ENCODE measurements at regions not wholly inside any gene's neighbourhood (a gene's known extent, or its start where the extent isn't known, plus 50 kb on each side); places are given as distances from the start of the nearest gene placed in this dataset.

DNA sequence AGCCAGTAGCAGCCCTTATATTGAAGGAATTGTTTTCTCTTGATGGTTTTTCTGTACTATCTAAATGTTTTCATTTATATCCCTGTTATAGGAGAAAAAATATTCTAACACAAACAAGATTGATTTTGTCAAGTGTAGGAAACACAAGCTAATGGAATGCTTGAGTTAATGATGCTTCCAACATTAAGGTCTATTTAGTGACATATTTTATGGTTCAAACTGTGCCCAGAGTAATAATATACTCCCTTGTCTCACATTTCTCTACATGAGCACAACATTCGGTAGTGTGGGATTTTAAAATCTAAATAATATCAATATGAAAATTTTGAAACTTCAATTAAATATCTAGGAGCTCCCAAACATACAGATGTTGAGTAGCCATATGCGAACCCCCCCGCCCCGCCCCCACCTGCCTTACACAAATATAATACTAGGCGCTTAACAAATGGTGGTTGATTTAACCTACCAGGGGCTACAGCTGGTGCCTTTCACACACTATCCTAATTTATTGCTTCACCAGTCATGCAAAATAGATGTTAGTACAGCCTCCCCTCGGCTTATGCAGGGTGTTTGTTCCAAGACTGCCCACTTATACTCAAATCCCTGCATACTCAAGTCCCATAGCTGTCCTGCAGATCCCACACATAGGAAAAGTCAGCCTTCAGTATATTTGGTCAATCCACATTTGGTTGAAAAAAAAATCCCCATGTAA is 124.1 kb upstream of the ACO1 start:
- DNase-seq (ENCODE audit: low spot score) (no peak), FAIRE-seq (no peak)

DNA sequence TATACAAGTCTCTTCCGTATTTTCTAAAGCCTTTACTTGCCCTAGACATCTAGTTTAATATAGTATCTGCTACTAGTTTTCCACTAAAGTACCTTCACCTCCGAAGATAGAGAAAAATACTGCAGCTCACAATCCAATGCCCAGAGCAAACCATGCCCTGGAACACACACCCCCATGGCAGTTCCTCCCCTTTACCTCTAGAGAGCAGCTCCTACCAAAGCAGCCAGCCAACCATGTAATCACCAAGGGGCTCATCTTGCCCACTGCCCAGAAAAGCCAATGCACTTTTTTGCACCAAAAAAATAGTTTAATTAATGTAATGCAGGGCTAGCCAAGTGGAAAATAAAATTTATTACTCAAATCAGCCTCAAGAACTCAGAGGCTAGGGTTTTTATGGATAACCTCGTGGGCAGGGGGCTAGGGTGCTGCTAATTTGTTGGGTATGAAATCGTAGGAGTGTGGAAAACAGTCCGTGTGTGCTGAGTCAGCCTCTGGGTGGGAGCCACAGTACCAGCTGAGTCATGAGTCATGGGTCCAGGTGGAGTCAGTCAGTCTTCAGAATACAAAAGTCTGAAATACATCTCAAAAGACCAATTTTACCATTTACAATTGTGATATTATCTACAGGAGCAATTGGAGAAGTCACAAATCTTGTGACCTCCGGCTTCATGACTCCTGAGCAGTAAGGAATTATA is 120.1 kb upstream of the ACO1 start:
- peak; percentile 37 for DNase-seq (ENCODE audit: low spot score)
- FAIRE-seq = peak; percentile 48

DNA sequence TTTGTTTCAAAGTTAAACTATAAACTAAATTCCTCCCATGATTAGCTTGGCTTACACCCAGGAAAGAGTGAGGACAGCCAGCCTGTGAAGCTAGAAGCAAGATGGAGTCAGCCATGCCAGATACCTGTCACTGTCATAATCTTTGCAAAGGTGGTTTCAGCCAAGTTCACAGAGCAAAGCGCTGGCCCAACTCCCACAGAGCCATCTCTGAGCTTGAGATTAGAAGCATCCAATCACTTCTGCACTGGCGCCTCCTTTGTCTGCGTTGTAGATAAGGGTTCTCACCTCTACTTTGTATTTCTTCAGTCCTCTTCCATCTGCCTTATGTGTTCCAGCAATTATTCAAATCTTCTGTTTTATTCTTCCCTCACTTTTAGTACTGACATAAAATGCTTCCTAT is 119.4 kb upstream of the ACO1 start:
- DNase-seq (ENCODE audit: low spot score) (no peak), FAIRE-seq (no peak)

DNA sequence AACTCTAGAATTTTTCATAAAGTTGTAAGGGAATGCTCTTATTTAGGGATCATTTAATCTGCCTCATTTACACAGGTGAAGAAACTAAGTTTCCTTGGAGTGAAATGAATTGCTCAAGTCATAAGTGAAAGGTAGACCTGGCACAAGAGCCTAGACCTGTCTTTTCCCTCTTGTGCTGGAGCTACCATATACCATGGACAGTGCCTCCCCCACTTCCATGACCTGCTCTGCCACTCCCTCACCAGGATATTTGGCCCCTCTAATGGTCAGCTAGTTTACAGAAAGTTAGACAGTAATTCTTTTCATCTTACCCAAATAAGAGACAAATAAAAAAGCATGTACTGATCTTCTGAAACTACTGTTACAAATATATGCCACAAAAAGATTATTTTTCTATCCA is 105.5 kb upstream of the ACO1 start:
- DNase-seq (ENCODE audit: low spot score) (no peak), FAIRE-seq (no peak)

DNA sequence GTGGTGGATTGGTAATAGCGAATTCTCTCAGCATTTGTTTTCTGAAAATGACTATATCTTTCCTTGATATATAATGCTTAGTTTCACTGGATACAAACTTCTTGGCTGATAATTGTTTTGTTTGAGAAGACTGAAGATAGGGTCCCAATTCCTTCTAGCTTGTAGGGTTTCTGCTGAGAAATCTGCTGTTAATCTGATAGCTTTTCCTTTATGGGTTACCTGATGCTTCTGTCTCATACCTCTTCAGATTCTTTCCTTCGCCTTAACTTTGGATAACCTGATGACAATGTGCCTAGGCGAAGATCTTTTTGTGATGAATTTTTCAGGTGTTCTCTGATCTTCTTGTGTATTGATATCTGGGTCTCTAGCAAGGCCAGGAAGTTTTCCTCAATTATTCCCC is 94.7 kb upstream of the ACO1 start:
- FAIRE-seq (no peak), DNase-seq (ENCODE audit: low spot score) (no peak)

DNA sequence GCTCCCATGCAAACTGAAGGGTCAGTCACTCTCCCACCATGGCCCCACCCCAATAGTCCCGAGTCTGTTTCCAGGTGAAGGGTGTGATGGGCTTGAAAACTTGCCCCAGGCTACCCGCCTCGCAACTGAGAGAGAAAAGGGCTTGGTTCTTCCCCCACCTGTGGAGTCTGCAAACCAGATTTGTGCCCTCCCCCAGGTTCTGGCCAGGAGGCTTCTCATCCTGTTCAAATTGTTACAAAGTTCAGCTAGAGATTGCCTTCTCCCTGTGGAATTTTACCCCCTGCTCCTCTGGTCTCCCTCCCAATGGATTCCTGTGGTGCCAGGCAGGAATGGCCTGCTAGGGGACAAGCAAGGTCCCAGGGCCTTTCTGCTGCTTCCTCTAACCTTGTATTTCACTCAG is 93.1 kb upstream of the ACO1 start:
- DNase-seq (ENCODE audit: low spot score) = no peak
- FAIRE-seq = no peak

DNA sequence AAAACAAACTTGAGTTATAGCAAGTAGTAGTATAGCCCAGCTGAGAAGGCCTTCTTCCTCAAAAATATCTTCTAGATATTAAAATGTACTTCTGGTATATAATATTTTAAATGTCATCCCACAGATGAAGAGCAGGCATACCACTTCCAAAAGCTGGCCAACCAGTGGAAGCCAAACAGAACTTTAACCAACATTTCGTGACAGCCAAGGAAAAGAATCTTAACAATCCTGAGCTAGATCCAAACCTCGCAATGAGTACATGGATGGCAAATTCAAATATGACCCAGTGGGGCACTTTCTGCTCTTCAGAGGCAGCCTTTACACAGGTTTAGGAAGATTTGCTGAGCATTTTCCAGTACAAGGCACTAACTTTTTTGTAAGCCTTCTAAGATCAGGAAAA is 91.8 kb upstream of the ACO1 start:
- no peak for DNase-seq (ENCODE audit: low spot score)
- no peak for FAIRE-seq

DNA sequence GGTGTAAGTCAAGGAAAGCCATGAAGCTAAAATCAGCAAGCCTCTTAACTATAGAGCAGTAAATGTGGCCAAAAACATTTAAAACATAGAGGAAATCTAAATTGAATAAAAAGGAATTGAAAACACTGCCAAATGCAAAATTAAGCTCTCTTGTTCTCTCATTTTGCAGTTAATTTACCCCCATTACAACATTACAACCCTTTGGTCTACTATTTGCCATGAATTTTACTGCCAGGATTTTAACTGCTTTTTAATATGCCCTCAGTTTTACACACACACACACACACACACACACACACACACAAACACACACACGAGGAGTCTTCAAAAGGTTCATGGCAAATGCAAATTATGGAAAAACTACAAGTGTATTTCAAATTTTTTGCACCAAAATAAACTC is 91.4 kb upstream of the ACO1 start:
- FAIRE-seq (no peak), DNase-seq (ENCODE audit: low spot score) (no peak)

DNA sequence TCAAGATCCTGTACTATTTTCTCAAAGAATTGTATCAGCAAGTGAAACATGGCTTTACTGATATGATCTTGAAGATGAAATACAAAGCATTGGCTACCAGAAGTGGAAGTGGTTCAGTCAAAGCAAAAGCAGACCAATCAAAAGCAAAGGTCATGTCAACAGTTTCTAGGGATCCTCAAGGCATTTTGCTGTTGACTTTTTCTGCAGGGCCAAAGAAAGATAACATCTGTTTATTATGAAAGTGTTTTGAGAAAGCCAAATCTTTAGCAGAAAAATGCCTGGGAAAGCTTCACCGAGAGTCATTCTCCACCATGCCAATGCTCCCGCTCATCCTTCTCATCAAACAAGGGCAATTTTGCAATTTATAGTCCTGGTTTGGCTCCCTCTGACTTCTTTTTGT is 90.3 kb upstream of the ACO1 start:
- no peak for FAIRE-seq

DNA sequence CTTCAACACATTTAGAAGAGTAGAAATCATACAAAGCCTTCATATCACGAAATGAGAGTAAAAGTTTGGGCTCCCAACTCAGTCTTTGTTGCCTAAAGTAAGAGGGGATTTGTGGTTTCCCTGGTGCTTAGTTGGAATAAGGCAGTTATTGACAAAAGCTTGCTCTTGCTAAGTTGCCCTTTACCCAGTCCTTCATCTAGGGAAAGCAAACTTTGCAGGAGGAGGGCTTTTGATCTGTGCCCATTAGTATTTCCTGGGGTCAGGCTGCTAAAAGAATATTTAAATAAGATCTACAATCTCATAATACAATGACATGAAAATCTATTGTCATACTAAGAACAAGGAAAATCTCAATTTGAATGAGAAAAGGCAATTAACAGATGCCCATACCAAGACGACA is 84.1 kb upstream of the ACO1 start:
- no peak for DNase-seq (ENCODE audit: low spot score)
- FAIRE-seq = no peak

More for the DNA sequence above, 90.3 kb upstream of the ACO1 start:
- no peak for DNase-seq (ENCODE audit: low spot score)

DNA sequence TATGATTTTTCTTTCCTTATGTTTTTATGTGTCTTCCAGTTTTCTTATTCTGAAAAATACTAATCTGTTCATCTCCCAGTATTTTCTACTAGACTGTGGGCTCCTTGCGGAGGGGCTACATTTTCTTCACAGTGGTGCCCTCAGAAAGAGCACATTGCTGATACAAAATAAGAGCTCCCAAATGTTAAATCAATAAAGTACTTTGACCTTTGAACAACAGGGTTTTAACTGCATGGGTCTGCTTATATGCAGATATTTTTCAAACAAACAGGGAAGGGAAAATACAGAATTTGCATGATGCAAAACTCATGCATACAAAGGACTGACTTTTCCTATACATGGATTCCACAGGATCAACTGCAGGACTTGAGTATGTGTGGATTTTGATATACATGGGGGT is 79.9 kb upstream of the ACO1 start:
- DNase-seq (ENCODE audit: low spot score) = no peak
- no peak for FAIRE-seq

DNA sequence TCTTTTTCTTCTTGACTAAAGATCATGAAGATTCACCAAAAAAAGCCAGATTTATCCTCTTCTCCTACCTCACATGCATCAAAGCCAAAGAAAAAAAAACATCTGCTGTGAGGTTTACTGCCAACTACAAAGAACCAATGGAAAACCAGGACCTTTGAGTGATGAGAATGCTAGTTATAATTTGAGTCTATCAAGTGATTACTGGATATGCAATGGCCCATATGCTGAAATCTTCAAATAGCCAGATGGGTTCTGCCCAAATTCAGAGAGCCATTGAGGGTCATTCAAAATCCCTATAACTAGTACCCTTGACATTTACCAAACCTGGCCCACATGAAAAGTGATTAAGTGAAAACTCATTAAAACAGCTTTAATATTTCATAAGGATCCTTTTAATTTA is 78.4 kb upstream of the ACO1 start:
- no peak for FAIRE-seq
- no peak for DNase-seq (ENCODE audit: low spot score)

DNA sequence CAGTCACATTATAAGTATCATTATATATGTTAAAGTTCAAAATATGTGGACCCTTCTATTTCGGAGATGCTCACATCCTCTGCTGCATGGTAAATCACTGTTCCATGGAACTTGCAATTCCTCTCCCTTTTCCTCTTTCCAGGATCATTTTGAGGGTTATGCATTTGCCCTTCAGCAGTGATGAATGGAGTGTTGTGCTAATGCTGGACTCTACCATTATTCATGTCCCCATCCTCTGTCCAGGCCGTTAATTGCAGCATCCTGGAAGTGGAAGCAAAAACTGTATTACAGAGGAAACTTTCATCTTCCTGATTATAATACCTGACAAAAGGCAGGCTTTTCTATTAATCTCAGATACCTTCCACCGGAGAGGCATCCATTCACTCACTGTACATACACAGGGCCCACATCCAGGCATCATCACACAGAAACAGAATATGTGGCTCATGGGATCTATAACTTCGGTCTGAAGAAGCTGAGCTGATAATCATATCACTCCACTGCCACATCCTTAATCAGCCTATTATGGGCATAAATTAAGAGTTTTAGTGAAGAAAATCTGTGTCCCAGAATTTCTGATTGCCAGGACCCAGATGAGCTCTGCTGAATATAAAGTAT is 65.0 kb upstream of the ACO1 start:
- no peak for FAIRE-seq

DNA sequence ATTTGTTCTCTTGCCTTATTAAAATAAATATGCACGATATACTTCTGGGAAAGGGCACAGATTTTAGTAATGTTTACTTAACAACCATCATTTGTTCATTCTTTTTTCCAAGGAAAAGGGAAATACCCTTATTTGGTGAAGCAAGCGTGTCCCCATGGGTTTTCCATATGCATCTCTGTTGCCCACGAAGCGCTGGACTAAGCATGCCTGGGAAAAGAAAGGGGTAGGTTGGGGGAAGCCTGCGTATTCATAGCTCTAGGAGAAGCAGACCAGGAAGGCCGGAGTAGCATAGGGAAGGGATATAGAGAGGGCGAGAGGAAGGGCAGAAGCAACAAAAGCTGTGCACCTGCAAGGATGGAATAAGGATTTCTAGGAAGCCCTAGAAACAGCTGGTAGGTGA is 61.8 kb upstream of the ACO1 start:
- DNase-seq (ENCODE audit: low spot score) (no peak), FAIRE-seq (no peak)

More for the DNA sequence above, 65.0 kb upstream of the ACO1 start:
- no peak for DNase-seq (ENCODE audit: low spot score)

DNA sequence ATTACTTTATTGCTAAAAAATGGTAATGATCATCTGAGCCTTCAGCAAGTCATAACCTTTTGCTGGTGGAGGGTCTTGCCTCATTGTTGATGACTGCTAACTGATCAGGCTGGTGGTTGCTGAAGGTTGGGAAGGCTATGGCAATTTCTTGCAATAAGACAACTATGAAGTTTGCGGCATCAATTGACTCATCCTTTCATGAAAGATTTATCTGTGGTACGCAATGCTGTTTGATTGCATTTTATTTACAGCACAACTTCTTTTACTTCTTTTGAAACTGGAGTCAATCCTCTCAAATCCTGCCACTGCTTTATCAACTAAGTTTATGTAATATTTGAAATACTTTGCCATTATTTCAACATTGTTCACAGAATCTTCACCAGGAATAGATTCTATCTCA is 58.3 kb upstream of the ACO1 start:
- FAIRE-seq (no peak), DNase-seq (ENCODE audit: low spot score) (no peak)

DNA sequence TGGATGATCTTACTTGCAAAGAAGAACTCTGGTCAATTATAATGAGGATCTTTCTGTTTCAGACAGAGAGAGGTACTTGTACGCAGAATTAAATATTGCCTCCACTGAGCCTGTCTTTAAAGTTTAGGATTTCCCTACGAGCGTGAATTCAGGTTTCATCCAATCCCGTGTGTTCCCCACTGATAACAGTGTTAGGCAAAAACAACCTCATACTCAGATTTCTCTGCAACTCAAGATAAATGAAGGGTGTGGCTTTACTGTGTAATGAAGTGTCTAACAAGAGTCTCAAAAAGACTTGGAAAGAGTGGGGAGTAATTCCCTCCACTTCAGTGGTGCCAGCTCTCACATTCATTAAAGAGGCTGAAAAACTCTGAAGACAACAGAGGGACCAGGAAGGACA is 53.2 kb upstream of the ACO1 start:
- DNase-seq (ENCODE audit: low spot score) = no peak

DNA sequence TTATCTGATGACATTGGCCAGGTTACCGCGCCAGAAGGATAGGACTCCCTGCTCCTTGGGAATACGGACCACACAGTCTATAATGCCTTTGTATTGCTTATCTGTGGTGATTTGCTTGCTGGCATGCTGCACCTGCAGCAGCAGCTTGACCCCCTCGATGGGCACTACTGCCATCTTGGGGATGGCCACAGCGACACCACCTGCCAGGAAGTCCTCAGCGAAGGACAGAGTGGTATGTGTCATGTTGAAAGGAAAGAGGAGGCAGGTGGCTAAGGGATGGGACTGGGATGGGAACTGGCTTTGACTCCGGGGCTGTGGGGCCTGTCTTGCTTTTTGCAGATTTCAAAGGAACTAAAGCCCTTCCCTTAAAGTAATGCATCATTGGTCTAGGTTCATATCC is 50.3 kb upstream of the ACO1 start:
- FAIRE-seq = peak; percentile 67
- no peak for DNase-seq (ENCODE audit: low spot score)

More for the DNA sequence above, 53.2 kb upstream of the ACO1 start:
- FAIRE-seq = no peak

Measured in urothelium cell line (cell line).